DMS 273 (cell line): ENCODE measurements at regions not wholly inside any gene's neighbourhood (a gene's known extent, or its start where the extent isn't known, plus 50 kb on each side); places are given as distances from the start of the nearest gene placed in this dataset.
"Not testable (repeated sequence)": the region's sequence is repeated elsewhere in the genome, so short reads cannot be mapped to it uniquely, and the experiment has no call there.

Experiments
- DNase-seq: peaks from one replicate; lab custom pipeline; 2025; ENCODE audit not compliant: unreplicated experiment; lab: John Stamatoyannopoulos, UW

DNA sequence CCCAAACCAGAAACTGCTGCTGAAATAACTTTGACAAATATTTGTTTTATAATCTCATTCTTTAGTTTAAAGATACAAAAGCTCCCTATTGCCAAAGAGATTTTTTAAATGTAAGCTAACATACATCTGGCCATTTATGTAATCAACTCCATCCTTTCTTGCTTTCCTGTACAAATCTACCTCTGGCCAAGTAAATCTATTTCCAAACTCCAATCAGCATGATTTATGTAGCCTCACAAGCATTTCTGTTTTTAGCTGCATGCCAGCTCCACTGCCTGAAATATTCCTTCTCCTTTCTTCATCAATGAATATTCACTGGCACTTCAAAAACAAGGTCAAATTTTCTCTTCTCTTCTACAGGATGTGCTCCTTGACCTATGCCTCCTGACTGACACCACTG lies 80.0 kb downstream of the SHOX2 start:
- DNase-seq, result no peak

DNA sequence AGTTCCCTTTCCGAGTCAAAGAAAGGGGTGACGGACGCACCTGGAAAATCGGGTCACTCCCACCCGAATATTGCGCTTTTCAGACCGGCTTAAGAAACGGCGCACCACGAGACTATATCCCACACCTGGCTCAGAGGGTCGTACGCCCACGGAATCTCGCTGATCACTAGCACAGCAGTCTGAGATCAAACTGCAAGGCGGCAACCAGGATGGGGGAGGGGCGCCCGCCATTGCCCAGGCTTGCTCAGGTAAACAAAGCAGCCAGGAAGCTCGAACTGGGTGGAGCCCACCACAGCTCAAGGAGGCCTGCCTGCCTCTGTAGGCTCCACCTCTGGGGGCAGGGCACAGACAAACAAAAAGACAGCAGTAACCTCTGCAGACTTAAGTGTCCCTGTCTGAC lies 86.3 kb downstream of the SHOX2 start:
- not testable (repeated sequence) for DNase-seq

DNA sequence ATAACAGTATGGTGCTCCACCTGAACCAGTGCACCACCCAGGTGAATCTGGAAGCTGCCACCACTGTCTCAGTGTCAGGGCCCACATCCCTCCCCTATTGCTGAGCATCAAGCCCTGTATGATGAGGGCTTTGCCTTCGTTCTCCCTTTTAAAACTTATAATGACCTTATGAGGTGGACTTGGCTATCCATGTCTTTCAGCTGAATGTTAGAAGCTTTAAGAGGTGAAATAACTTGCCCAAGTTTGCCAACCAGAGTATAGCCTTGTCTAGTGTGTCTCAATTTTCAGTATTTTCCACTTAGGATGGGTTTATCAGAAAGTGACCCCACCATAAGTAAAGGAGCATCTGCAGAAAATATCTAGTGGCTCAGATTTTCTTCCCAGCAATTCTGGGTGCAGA lies 87.8 kb downstream of the SHOX2 start:
- DNase-seq, result no peak

DNA sequence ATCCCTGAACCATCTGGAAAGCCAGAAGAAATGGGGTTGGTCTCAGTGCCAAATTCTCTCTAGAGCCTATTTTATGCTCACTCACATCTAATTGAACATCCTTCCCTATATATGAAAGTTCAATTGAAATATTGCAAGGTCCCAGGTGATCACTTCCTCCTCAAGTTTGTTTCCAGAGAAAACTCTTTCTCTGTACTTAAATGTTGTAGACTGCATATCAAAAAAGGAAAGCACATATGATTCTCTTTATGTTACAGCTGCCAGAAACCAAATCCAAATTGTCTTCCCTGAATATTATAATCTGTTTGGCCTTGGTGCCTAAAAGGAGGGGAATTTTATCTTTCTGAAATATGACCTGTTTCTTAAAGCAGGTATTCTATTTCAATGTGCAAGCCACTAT lies 93.3 kb downstream of the SHOX2 start:
- DNase-seq, result no peak

DNA sequence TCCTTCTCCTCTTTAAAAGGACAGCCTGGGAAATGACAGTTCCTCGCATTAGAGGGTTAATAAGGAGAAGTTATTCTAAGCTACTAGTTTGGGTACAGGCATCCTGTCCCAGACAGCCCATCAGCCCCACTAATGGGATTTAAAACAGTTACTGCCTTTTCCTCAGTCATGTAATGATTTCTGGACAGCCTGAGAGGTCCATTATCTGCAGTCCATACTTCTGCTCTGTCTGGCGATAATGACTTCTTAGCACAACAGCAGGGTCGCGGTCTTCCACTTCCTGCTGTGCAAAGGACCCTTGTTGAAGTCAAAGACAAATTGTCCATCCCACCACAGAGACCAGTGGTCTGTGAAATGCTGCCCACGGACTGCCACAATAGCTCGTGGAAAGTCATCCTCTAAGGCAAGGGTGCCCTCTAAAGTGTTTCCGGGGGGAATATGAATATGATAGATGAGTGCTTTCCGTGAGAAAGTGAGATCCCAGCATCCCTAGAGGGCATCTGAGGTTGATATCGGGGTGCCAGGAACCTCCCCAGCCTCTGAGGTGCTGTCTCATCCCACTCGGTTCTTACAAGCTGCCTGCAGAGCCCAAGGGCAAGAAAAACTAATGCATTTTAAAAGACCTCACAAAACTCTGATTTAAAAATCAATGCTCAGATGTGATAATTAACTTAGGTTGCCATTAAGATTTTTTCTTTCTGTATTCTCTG lies 100.7 kb downstream of the SHOX2 start:
- DNase-seq, result no peak

DNA sequence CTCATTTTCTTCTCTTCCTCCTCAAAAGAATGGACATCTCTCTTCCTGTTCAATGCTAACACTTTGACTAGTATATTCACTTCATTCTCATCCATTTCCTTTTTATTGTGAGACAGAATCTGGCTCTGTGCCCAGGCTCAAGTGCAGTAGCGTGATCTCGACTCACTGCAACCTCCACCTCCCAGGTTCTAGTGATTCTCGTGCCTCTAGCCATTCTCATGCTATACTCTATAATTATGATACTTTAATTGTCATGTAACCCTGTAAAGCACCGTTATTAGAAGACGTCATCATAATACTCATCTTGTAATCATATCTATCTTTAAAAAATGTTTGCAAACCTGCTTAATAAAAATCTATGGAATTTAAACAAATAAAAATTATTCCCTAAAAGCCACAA lies 107.0 kb downstream of the SHOX2 start:
- no peak for DNase-seq

DNA sequence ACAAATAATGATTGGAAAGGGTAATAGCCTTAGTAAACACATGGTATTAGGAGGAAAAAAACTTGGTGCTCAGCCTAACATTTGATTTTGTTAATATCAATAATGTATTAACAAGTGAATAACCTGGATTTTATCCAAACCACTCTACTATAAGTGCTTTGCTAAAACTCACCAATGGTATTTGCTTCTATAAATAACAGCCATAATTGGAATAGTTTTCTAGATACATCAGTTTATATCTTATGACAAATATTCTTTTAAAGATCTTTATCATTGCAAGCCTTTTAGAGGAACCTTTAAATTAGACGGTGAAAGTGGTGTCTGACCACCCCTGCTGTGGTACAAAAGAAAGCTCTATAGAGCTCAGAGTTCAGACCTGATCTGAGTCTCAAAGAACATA lies 123.9 kb downstream of the SHOX2 start:
- DNase-seq, result no peak

DNA sequence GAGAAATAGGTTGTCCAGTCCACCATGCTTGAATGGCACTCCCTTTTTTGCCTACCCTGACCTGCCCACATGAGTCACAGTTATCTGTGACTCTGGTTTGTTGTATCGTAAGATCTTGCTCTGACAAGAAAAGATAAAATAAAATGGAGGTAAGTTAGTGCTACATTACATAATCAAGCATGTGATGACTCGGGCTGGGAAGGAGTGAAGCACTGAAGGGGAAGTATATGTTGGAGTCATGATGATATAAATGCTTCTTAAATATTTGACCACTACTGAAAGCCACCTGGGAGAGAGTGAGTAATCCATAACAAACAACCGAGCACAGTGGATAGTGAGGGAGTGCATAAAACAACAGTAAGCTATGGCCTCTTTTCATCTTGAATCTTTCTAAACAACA lies 124.4 kb downstream of the SHOX2 start:
- DNase-seq, result no peak

DNA sequence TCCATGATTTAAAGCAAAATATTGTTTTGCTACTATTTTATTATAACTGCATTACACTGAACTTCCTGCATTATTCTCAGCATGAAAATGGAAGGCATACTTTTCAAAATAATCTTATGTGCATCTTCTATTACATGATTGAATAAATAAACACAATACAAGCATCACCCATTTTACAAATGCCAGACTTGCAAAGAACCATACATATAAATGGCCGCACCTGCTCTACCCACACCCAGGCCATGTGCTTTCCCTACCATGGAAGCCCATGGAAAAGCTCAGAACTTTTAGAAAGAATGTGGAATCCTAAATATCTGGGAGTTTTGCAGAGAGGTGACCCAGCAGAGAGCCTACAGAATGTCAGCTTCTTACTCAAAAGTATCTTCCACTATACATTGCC lies 127.2 kb downstream of the SHOX2 start:
- DNase-seq, result no peak

DNA sequence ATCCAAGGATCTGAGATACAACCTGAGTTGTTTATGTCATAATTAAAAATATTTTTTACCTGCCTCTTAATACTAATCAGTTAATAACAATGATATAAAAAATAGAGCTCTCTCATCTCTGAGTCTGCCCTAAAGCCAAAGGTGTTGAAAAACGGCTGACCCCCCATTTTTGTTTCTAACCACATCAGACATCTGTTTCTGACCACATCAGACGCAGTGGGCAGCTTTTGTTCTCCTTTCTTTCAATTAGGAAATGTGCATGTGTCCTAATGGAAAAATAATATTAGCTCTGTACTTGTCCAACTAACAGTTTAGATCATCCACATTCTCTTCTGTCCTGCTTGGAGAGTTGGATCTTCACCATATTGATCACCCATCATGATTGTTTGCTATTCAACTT lies 144.6 kb downstream of the SHOX2 start:
- DNase-seq, result no peak

DNA sequence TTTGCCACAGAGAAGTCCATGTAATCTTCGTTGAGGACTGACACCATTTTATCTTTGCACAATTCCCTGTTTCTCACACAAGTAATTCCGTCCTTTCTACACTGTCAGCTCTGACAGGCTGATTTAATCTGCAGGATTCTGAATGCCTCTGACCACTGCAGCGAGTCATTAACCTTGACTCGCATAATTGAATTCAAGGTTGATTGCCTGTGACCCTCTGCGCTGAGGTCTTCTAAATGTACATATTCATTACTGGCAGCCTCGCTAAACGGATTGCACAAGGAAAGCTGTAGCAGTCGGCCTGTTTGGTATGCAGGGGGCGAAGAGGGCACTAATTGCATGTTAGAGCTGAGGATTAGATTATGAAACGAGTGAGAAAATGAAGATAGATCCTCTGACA lies 147.8 kb downstream of the SHOX2 start:
- no peak for DNase-seq

DNA sequence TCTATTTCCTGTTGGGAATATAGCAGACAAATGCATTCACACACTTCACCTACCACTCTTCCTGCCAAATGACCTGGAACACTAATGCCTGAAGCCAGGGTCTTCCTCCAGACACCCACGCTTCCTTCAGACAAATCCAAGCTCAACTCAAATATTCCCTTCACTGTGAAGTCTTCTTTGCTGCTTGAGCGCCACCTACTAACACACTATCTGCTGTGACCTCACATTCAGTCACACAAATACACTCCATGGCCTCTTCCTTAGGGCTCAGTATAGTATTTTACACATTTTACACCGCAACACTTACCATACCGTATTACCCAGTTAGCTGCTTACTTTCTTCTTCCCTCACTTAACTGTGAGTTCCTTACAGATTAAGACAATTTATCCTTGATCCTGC lies 149.4 kb downstream of the SHOX2 start:
- no peak for DNase-seq

DNA sequence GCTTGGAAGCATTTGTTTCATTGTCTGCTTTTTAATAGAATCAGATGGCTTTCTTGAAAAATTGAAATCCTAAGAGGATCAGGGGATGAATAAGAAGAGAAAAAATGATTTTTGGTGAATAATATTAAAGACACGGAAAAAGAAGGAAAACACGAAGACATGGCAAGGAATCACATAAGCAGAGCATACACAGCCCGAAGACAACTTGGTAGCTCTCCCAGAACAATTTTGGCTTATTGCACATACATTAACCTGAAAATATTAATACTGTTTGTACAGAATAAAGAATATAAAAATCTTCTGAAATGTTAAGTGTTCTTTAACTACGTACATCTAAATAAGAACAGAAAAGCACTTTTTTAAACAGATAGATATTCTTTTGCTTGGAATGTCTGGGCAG lies 150.0 kb downstream of the SHOX2 start:
- no peak for DNase-seq

DNA sequence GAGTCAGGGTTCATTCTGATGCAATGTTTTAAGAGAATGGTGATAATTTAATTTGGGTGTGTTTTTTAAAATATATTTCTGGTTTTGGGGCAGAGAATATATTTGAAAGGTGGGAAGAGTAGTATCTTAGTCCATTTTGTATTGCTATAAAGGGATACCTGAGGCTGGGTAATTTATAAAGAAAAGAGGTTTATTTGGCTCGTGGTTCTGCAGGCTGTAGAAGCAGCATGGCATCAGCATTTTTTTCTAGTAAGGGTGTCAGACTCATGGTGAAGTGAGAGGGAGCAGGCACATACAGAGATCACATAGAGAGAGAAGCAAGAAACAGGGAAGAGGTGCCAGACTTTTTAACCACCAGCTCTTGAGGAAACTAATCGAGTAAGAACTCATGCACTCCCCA lies 152.7 kb downstream of the SHOX2 start:
- DNase-seq, result no peak

DNA sequence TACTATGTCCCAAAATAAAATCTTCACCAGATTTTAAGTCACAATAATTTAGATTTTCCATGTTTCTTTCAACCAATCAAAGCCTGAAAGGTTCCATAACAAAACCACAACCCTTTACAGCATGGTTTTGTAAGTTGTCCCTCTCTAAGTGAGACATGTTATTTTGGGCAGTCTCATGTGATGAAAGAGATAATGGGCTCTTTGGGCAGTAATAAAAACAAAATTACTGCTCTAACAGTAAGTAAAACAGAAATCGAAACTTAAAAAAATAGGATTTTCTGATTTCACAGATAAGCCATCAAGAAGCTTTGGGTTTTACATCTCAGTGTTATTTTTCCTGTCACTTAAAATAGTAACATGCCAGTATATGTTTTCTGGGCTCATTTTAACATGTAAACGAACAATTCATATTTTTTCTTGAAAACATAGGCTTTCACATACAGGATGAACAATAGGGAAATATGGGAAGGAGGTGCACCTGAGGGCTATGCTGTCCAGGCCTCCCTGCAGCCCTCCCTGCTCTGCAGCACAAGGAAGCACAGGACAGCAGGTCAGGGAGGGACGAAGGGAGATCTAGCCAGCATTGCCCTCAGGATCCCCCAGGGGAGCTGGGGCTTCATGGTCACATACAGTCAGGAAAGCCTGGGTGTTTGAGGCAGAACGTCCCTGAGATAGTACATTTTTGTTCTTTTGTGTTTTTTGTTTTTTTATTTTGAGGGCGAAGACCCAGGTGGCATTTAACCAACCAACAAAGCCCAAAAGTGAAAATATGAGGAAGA lies 157.4 kb downstream of the SHOX2 start:
- DNase-seq, result no peak

DNA sequence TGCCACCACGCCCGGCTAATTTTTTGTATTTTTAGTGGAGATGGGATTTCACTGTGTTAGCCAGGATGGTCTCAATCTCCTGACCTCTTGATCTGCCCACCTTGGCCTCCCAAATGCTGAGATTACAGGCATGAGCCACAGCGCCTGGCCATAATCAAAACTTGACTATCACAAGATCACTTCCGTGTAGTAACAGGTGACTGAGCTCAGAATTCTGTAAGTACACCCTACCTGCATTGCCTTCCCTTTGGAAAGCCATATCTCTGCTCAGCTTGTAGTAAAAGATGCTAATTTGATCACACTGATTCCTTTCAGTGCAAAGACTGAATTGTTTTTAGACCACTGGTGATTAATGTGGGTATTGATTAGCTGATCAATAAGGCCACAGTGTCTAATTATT lies 167.1 kb downstream of the SHOX2 start:
- no peak for DNase-seq

DNA sequence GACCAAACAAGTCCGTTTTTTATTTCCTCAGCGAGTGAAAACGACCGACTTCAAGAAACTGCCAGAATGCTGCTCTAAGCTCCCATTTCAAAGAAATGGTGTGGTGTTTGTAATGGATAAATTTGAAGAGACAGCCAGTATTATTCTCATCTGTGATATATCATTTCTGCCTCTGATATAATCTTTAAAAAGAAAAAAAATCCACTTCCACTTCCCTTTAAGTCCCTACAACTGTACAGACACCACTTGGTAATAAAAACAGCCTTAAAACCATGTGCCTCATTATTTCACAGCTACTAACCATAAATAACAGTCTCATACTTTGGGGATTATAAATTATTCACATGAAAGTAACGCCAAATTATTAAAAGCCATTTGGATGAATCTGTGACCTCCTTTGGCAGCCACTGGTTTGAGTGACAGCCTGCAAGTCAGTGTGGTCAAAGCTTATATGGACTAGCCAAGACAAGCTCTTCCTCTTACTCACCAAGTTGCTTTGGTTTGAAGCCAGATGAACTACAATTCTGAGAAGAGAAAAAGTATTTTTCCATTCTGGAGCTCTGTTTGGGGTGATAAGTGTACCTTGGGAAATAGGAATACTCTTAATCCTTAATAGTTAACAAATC lies 168.0 kb downstream of the SHOX2 start:
- no peak for DNase-seq

DNA sequence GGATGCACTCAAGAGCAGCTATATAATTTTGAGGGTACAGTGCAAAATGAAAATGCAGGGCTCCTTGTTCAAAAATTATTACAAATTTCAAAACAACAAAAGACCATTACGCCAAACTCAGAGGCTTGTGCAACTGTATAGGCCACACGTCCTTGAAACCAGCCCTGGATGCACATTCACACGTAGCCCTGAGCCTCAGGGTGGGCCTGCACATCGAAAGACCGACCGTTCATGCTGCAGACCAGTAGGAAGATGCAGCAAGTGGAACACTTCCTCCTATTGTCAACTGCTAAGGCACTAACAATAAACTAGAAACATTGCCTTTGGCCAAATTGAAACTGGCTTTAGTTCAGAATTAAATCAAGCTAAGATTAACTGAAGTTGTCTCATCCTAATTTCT lies 174.7 kb downstream of the SHOX2 start:
- DNase-seq, result no peak

DNA sequence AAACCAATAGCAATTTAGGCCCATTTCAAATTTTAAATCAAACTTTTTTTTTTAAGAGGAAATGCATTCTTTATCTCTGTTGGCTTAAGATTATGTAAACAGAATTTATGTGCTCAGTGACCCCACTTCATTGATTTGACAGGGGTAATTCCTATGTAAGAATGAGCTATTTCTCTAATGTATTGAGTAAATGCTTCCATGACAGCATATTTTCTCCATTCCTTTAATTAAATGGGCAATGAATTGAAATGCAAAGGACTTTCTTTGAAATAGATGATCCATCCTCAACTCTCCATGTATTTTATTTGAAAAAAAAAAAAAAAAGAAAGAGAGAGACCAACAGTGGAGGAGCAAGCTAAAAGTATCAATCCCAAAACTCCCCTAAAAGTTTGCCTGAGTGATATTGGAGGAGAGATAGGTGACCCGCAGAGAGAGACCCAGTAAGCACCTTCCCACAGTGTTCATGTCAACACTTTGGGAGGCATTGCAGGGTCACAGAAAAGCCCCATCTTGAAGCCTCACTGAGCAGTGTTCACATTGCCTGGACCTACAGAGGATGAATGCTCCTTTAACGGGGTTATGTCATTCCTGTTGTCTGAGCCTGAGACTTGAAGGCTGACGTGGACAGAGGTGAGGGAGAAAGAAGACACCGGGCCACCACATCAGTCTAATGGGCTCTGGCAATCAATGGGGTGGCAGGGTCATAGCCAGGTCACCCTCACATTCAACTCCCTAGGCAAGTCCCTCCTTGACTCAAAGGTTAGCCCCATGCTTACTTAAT lies 176.0 kb downstream of the SHOX2 start:
- no peak for DNase-seq

DNA sequence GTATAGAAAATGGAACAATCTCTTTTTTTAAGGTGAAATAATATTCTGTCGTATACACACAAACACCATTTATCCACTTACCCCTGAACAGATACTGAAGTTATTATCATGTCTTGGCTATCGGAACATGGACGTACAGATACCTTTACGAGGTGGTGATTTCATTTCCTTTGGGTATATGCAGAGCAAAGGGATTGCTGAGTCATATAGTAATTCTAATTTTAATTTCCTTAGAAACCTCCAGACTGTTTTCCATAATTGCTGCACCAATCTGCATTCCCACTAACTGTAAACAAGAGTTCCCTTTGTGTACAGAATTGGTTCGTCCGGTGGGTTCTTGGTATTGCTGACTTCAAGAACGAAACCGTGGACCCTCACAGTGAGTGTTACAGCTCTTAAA lies 179.4 kb downstream of the SHOX2 start:
- no peak for DNase-seq

DNA sequence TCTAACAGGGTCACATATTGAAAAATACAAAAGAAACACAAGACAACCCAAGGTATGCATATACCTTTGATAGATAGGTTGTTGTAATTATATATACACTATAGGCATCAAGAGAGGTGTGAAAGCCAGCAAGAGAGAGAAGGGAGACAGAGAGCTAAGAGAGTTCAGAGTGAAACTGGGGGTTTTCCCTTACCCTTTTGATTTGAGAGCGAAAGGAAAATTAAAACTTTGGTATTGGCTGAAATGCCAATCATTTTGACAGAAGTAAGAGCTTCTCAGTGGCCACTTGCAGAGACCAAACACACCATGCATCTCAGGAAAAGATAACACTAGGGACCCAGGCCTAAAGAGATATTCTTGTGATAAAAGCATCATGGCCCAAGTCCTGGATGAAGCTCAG lies 183.6 kb downstream of the SHOX2 start:
- no peak for DNase-seq

DNA sequence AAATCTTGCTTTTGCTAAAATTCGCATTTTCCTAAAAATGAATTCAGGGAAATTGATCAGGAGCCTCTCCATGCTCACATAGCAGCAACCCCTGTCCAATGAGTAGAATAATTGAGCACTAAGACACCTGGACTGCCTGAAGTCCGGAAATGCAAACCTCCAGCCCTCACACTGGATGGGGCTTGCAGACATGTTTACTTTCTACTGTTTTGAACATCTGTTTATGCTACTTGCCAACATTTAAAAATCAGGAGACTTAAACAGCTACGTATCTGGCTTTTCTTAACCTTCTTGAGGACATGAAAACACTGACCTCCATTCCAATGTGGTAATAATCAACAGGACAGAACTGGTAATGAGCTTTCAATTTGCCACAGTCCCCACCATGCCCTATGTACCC lies 184.4 kb downstream of the SHOX2 start:
- peak; percentile 82 for DNase-seq
